ENCODE measurements at regions not wholly inside any gene's neighbourhood (a gene's known extent, or its start where the extent isn't known, plus 50 kb on each side); places are given as distances from the start of the nearest gene placed in this dataset.
A peak's percentile ranks its signal among the peaks of the same experiment; 100 is the strongest.

GRCh38 chr20:11255455-11255854 is 581.7 kb upstream of the JAG1 start:
- H3K4me3 ChIP-seq (ENCODE audit: low read depth, low read length): no peak overlapping the region
- no peak for DNase-seq (ENCODE audit: low read depth)
- no peak for TF ChIP-seq CTCF (IDR thresholded peaks at IDR 0.05; ENCODE audit: insufficient read depth, low read depth, low read length, missing control alignments)

- no peak for DNase-seq (ENCODE audit: low read depth)
- no peak overlapping the region for H3K4me3 ChIP-seq (ENCODE audit: low read depth, low read length)
Measured at GRCh38 chr20:11255860-11256259, 582.1 kb upstream of the JAG1 start.

GRCh38 chr20:11260611-11261010 is 586.8 kb upstream of the JAG1 start:
- no peak for DNase-seq (ENCODE audit: low read depth)
- H3K4me3 ChIP-seq (ENCODE audit: low read depth, low read length): no peak overlapping the region
- no peak for TF ChIP-seq CTCF (IDR thresholded peaks at IDR 0.05; ENCODE audit: insufficient read depth, low read depth, low read length, missing control alignments)

More at GRCh38 chr20:11255860-11256259, 582.1 kb upstream of the JAG1 start:
- no peak for TF ChIP-seq CTCF (IDR thresholded peaks at IDR 0.05; ENCODE audit: insufficient read depth, low read depth, low read length, missing control alignments)

GRCh38 chr20:11261533-11262000 is 587.8 kb upstream of the JAG1 start:
- DNase-seq (ENCODE audit: low read depth): peak; percentile 51
- H3K4me3 ChIP-seq (ENCODE audit: low read depth, low read length): no peak overlapping the region
- no peak for TF ChIP-seq CTCF (IDR thresholded peaks at IDR 0.05; ENCODE audit: insufficient read depth, low read depth, low read length, missing control alignments)

- TF ChIP-seq CTCF (IDR thresholded peaks at IDR 0.05; ENCODE audit: insufficient read depth, low read depth, low read length, missing control alignments): no peak
- no peak overlapping the region for H3K4me3 ChIP-seq (ENCODE audit: low read depth, low read length)
- no peak for DNase-seq (ENCODE audit: low read depth)
Measured at GRCh38 chr20:11266571-11266970, 592.8 kb upstream of the JAG1 start.

- TF ChIP-seq CTCF (IDR thresholded peaks at IDR 0.05; ENCODE audit: insufficient read depth, low read depth, low read length, missing control alignments): no peak
- peak; percentile 64 for DNase-seq (ENCODE audit: low read depth)
- H3K4me3 ChIP-seq (ENCODE audit: low read depth, low read length): no peak overlapping the region
Measured at GRCh38 chr20:11267131-11267761, 593.4 kb upstream of the JAG1 start.

GRCh38 chr20:11267762-11268335 is 594.0 kb upstream of the JAG1 start:
- TF ChIP-seq CTCF (IDR thresholded peaks at IDR 0.05; ENCODE audit: insufficient read depth, low read depth, low read length, missing control alignments): no peak
- no peak for DNase-seq (ENCODE audit: low read depth)

More at GRCh38 chr20:11267762-11268335, 594.0 kb upstream of the JAG1 start:
- no peak overlapping the region for H3K4me3 ChIP-seq (ENCODE audit: low read depth, low read length)
